K562 (cell line): ENCODE measurements at regions not wholly inside any gene's neighbourhood (a gene's known extent, or its start where the extent isn't known, plus 50 kb on each side); places are given as distances from the start of the nearest gene placed in this dataset.

Experiments used
- CHD2 ChIP-seq: IDR thresholded peaks from 2 replicates; pipeline ENCODE4 v1.6.1; 2011; ENCODE audit warnings: low read depth, low read length
- EP300 ChIP-seq: IDR thresholded peaks from 2 replicates; pipeline ENCODE4 v1.6.1; 2012; ENCODE audit warnings: low read length, improper control_type of control experiment
- NFIX ChIP-seq: fragments of 250-450 bp; sonication (Bioruptor Pico); IDR thresholded peaks from 2 replicates; pipeline ENCODE4 v1.4.0; 2020; ENCODE audit warnings: low read depth, mild to moderate bottlenecking, moderate library complexity
- TARDBP ChIP-seq: fragments of 450-650 bp; IDR thresholded peaks from 2 replicates; pipeline ENCODE4 v1.6.1; 2016
- ZFP36 ChIP-seq: fragments of 150-350 bp; IDR thresholded peaks from 2 replicates; pipeline ENCODE4 v1.6.1; 2018; ENCODE audit warnings: low read length, low read depth; ENCODE audit not compliant: partially characterized antibody

DNA sequence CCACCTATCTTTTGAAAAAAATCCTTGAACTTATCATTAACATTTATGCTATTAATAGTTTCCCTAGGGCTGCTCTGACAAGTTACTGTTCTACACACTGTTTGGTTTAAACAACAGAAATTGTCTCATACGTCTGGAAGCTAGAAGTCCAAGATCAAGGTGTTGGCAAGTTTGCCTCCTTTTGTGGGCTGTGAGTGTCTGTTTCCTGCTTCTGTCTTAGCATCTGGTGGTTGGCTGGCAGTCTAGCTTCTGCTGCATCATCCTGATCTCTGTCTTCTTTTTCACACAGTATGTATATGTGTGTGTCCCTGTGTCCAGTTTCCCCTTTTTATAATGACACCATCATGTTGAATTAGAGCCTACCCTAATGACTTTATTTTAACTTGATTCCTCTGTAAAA, 154.8 kb downstream of the RPS12 start:
- no peak for TF ChIP-seq TARDBP
- TF ChIP-seq EP300, result no peak
- TF ChIP-seq ZFP36, result no peak
- TF ChIP-seq NFIX (CRISPR knock-in tag), result no peak
- no peak for TF ChIP-seq CHD2
